H1 (cell line): ENCODE measurements at regions not wholly inside any gene's neighbourhood (a gene's known extent, or its start where the extent isn't known, plus 50 kb on each side); places are given as distances from the start of the nearest gene placed in this dataset.

Experiments
- BCL11A ChIP-seq, 2 experiments: IDR thresholded peaks; one replicate each; pipeline ENCODE4 v1.6.1; 2011; ENCODE audit warnings: low read depth in 2 of 2, low read length in 2 of 2, mild to moderate bottlenecking in 2 of 2
- EP300 ChIP-seq, 2 experiments: IDR thresholded peaks; 1 replicate in 1 of 2; 2 replicates in 1 of 2; pipeline ENCODE4 v1.6.1; 2011 to 2012; ENCODE audit warnings: low read depth in 2 of 2, low read length in 2 of 2, mild to moderate bottlenecking in 2 of 2, borderline replicate concordance in 1 of 2, inconsistent platforms in 1 of 2, moderate library complexity in 1 of 2

DNA sequence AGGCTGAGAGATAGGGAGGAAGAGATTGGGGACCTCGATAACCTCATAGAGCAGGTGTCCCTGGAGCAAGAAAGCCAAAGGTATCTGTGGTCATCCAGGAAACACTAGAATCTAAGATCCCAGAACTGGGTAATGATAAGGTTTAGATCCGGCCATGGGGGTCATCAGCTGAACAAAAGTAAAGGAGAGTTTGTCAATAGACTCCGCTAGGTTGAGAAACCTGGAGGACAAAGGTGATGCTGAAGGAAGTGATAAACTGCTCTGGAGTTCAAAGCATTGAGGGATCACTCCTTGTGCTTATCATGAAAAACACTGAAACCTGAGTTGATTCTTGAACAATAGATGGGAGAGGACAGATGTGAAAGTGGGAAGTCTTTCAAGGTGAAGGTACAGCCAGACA, 59.5 kb upstream of the SLC2A1 start (continued):
- TF ChIP-seq BCL11A (IDR thresholded peaks at IDR 0.05; ENCODE audit: low read depth in 2 of 2, low read length in 2 of 2) (no peak), EP300 (IDR thresholded peaks at IDR 0.05; ENCODE audit: borderline replicate concordance in 1 of 2, low read depth in 2 of 2, low read length in 2 of 2) (no peak)
